ENCODE measurements at regions not wholly inside any gene's neighbourhood (a gene's known extent, or its start where the extent isn't known, plus 50 kb on each side); places are given as distances from the start of the nearest gene placed in this dataset.
"Not testable (repeated sequence)": the region's sequence is repeated elsewhere in the genome, so short reads cannot be mapped to it uniquely, and the experiment has no call there.

DNA sequence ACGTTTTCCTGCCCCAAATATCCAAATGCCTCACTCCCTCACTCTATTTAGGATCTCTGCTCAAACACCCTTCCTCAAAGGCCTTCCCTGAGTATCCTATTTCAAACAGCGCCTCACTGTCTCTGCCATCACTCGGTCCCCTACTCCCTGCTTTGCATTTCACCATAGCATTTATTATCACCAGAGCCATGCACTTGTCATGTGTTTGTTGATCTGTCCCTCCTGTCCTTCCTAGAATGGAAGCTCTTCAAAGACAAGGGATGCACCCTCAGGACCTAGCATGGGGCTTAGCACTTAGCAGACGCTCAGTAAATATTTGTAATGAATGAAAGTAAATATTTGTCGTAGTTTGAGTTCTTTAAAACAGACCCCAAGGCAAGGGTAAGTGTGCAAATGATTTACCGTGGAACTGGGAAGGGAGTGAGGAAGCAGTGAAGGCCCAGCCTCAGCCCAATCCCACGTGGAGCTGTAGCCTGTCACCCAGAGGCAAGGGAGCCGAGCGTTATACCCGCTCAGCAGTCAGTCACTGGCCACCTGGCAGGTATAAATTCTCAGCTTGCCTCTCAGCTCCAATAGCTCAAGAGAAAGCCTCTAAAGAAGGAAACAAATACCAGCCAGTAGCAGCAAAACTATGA, 97.7 kb upstream of the KIF2A start:
- H3K4me3 Mint-ChIP-seq, result no peak overlapping the region
- H3K36me3 Mint-ChIP-seq, result no peaks in the 10 kb centered on the region
- no peaks in the 10 kb centered on the region for H3K4me1 Mint-ChIP-seq
- no peaks in the 10 kb centered on the region for H3K9me3 Mint-ChIP-seq
- H3K36me3 ChIP-seq (ENCODE audit: insufficient read depth, low read length), result no peaks in the 10 kb centered on the region
- peaks cover 17 to 64% of the 10 kb centered on the region in 2 donors for H3K27me3 Mint-ChIP-seq
- no peak overlapping the region for H3K27ac Mint-ChIP-seq
- no peaks in the 10 kb centered on the region for H3K4me1 ChIP-seq (ENCODE audit: insufficient read depth, low read length)
- ChIA-PET CTCF (no interaction called here), POLR2A (no interaction called here)
- no peak for DNase-seq
- no peak overlapping the region for H3K4me3 ChIP-seq (ENCODE audit: low read length)
- no peaks in the 10 kb centered on the region for H3K9me3 ChIP-seq (ENCODE audit: low read length)
- H3K27ac ChIP-seq (ENCODE audit: low read depth, low read length), result no peak overlapping the region
- H3K27me3 ChIP-seq (ENCODE audit: insufficient read depth, low read length, poor library complexity, severe bottlenecking), result peaks cover 4% of the 10 kb centered on the region

- Histone ChIP-seq H3K36me3 (ENCODE audit: insufficient read depth, low read length) (no peaks in the 10 kb centered on the region), H3K4me3 (ENCODE audit: low read length) (no peak overlapping the region), H3K27ac (ENCODE audit: low read depth, low read length) (no peak overlapping the region), H3K9me3 (ENCODE audit: low read length) (no peaks in the 10 kb centered on the region), H3K4me1 (ENCODE audit: insufficient read depth, low read length) (no peaks in the 10 kb centered on the region), H3K27me3 (ENCODE audit: insufficient read depth, low read length, poor library complexity, severe bottlenecking) (no peaks in the 10 kb centered on the region)
- POLR2A ChIA-PET, result no interaction called here
- H3K4me3 Mint-ChIP-seq, result no peak overlapping the region
- H3K9me3 Mint-ChIP-seq, result no peaks in the 10 kb centered on the region
- DNase-seq, result no peak
- H3K27ac Mint-ChIP-seq, result no peak overlapping the region
- peaks cover 23 to 52% of the 10 kb centered on the region in 2 donors for H3K27me3 Mint-ChIP-seq
- CTCF ChIA-PET, result no interaction called here
- H3K4me1 Mint-ChIP-seq, result no peaks in the 10 kb centered on the region
- H3K36me3 Mint-ChIP-seq, result no peaks in the 10 kb centered on the region
Observed at GRCh38 chr5:62211405-62211804, 94.6 kb upstream of the KIF2A start.

DNA sequence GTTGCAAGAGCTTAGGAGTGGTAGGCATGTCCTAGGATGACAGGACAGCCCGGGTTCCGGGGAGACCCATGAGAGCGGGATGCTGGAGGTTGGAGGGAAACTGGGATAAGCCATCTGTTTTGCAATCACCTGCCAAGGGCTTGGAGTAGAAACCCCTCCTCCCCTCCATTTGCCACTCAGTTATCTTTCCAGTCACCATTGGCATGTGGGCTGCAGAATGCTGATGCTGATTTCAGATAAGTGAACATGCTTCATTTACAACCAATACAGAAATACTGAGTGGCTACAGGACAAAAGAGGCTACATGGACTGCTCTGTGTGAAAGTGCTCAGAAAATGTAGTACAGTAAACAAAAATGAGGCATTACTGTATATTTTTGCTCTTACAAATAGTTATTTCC, 93.4 kb upstream of the KIF2A start:
- POLR2A ChIA-PET, result no interaction called here
- no peak for DNase-seq
- H3K27me3 ChIP-seq (ENCODE audit: insufficient read depth, low read length, poor library complexity, severe bottlenecking), result no peaks in the 10 kb centered on the region
- Mint-ChIP-seq H3K9me3 (no peaks in the 10 kb centered on the region), H3K4me3 (no peak overlapping the region), H3K36me3 (no peaks in the 10 kb centered on the region), H3K27ac (peak overlapping the region in 1 of 8 donors; percentile 24), H3K4me1 (no peaks in the 10 kb centered on the region), H3K27me3 (peaks cover 21 to 48% of the 10 kb centered on the region in 2 donors)
- CTCF ChIA-PET, result no interaction called here
- no peaks in the 10 kb centered on the region for H3K4me1 ChIP-seq (ENCODE audit: insufficient read depth, low read length)
- no peaks in the 10 kb centered on the region for H3K9me3 ChIP-seq (ENCODE audit: low read length)
- H3K4me3 ChIP-seq (ENCODE audit: low read length), result no peak overlapping the region
- H3K27ac ChIP-seq (ENCODE audit: low read depth, low read length), result no peak overlapping the region
- no peaks in the 10 kb centered on the region for H3K36me3 ChIP-seq (ENCODE audit: insufficient read depth, low read length)

GRCh38 chr5:62214701-62215100, 91.3 kb upstream of the KIF2A start:
- CTCF ChIA-PET, result no interaction called here
- Mint-ChIP-seq H3K9me3 (no peaks in the 10 kb centered on the region), H3K27me3 (peaks cover 19 to 41% of the 10 kb centered on the region in 2 donors), H3K36me3 (no peaks in the 10 kb centered on the region), H3K27ac (no peak overlapping the region), H3K4me3 (no peak overlapping the region), H3K4me1 (no peaks in the 10 kb centered on the region)
- DNase-seq, result no peak
- POLR2A ChIA-PET, result no interaction called here
- Histone ChIP-seq H3K4me1 (ENCODE audit: insufficient read depth, low read length) (no peaks in the 10 kb centered on the region), H3K36me3 (ENCODE audit: insufficient read depth, low read length) (no peaks in the 10 kb centered on the region), H3K27ac (ENCODE audit: low read depth, low read length) (no peak overlapping the region), H3K9me3 (ENCODE audit: low read length) (no peaks in the 10 kb centered on the region), H3K27me3 (ENCODE audit: insufficient read depth, low read length, poor library complexity, severe bottlenecking) (no peaks in the 10 kb centered on the region), H3K4me3 (ENCODE audit: low read length) (no peak overlapping the region)

GRCh38 chr5:62216603-62217002, 89.4 kb upstream of the KIF2A start:
- H3K4me3 ChIP-seq (ENCODE audit: low read length); DNase-seq; H3K36me3 ChIP-seq (ENCODE audit: insufficient read depth, low read length); H3K4me1 Mint-ChIP-seq; H3K4me3 Mint-ChIP-seq; H3K4me1 ChIP-seq (ENCODE audit: insufficient read depth, low read length); H3K9me3 Mint-ChIP-seq; CTCF ChIA-PET; H3K27ac ChIP-seq (ENCODE audit: low read depth, low read length); H3K27ac Mint-ChIP-seq; H3K9me3 ChIP-seq (ENCODE audit: low read length); POLR2A ChIA-PET; H3K36me3 Mint-ChIP-seq; H3K27me3 ChIP-seq (ENCODE audit: insufficient read depth, low read length, poor library complexity, severe bottlenecking): not testable (repeated sequence)
- peaks cover 16 to 35% of the 10 kb centered on the region in 2 donors for H3K27me3 Mint-ChIP-seq

GRCh38 chr5:62217095-62217494, 88.9 kb upstream of the KIF2A start:
- H3K9me3 ChIP-seq (ENCODE audit: low read length); H3K36me3 ChIP-seq (ENCODE audit: insufficient read depth, low read length); H3K4me1 Mint-ChIP-seq; H3K4me3 ChIP-seq (ENCODE audit: low read length); H3K36me3 Mint-ChIP-seq; H3K4me3 Mint-ChIP-seq; H3K27me3 ChIP-seq (ENCODE audit: insufficient read depth, low read length, poor library complexity, severe bottlenecking); POLR2A ChIA-PET; H3K9me3 Mint-ChIP-seq; CTCF ChIA-PET; H3K4me1 ChIP-seq (ENCODE audit: insufficient read depth, low read length); DNase-seq; H3K27ac ChIP-seq (ENCODE audit: low read depth, low read length): not testable (repeated sequence)
- Mint-ChIP-seq H3K27ac (peak overlapping the region in 1 of 8 donors; percentile 55), H3K27me3 (peaks cover 14 to 33% of the 10 kb centered on the region in 2 donors)

- H3K36me3 Mint-ChIP-seq; H3K27me3 ChIP-seq (ENCODE audit: insufficient read depth, low read length, poor library complexity, severe bottlenecking); H3K9me3 ChIP-seq (ENCODE audit: low read length); H3K4me1 ChIP-seq (ENCODE audit: insufficient read depth, low read length); H3K27ac Mint-ChIP-seq; H3K4me3 Mint-ChIP-seq; DNase-seq; H3K4me1 Mint-ChIP-seq; H3K36me3 ChIP-seq (ENCODE audit: insufficient read depth, low read length); CTCF ChIA-PET; H3K27ac ChIP-seq (ENCODE audit: low read depth, low read length); H3K9me3 Mint-ChIP-seq; POLR2A ChIA-PET; H3K4me3 ChIP-seq (ENCODE audit: low read length): not testable (repeated sequence)
- H3K27me3 Mint-ChIP-seq, result peaks cover 12 to 27% of the 10 kb centered on the region in 2 donors
Observed at GRCh38 chr5:62218860-62219259, 87.1 kb upstream of the KIF2A start.

DNA sequence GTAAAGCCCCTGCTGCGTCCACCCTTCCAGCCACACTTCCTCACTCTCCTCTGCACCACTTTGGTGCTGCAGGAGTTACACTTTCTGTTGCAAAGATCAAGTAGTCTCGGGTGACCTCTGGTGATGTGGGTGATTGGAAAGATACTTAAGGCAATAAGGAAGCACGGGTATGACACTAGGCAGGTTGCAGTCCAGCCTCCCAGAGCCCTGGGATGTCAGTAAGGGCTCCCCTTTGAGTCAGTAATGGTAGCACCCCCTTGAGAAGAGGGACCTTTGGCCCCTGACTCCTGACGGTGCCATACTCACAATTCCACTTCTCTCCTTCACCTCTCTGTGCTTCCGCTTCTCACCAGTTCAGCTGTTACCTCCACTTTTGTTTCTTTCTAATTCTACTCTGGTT, 84.1 kb upstream of the KIF2A start:
- H3K27ac ChIP-seq (ENCODE audit: low read depth, low read length); H3K9me3 Mint-ChIP-seq; H3K4me3 ChIP-seq (ENCODE audit: low read length); CTCF ChIA-PET; H3K36me3 Mint-ChIP-seq; POLR2A ChIA-PET; DNase-seq; H3K4me3 Mint-ChIP-seq; H3K36me3 ChIP-seq (ENCODE audit: insufficient read depth, low read length); H3K4me1 ChIP-seq (ENCODE audit: insufficient read depth, low read length); H3K27me3 ChIP-seq (ENCODE audit: insufficient read depth, low read length, poor library complexity, severe bottlenecking); H3K27ac Mint-ChIP-seq; H3K9me3 ChIP-seq (ENCODE audit: low read length): not testable (repeated sequence)
- H3K4me1 Mint-ChIP-seq, result peaks cover 14 to 17% (median 15%) of the 10 kb centered on the region in 3 donors
- H3K27me3 Mint-ChIP-seq, result peaks cover 11 to 18% of the 10 kb centered on the region in 2 donors

- H3K9me3 Mint-ChIP-seq; H3K36me3 Mint-ChIP-seq; POLR2A ChIA-PET; H3K4me1 ChIP-seq (ENCODE audit: insufficient read depth, low read length); DNase-seq; H3K27ac ChIP-seq (ENCODE audit: low read depth, low read length); H3K9me3 ChIP-seq (ENCODE audit: low read length); H3K27me3 ChIP-seq (ENCODE audit: insufficient read depth, low read length, poor library complexity, severe bottlenecking); CTCF ChIA-PET; H3K36me3 ChIP-seq (ENCODE audit: insufficient read depth, low read length); H3K4me3 ChIP-seq (ENCODE audit: low read length); H3K4me3 Mint-ChIP-seq; H3K27ac Mint-ChIP-seq: not testable (repeated sequence)
- Mint-ChIP-seq H3K27me3 (peaks cover 11 to 18% of the 10 kb centered on the region in 2 donors), H3K4me1 (peaks cover 14 to 17% (median 15%) of the 10 kb centered on the region in 3 donors)
Observed at GRCh38 chr5:62222305-62222704, 83.7 kb upstream of the KIF2A start.
